Activated T-cell treated with anti-CD3 and anti-CD28 coated beads, Interleukin-2, amount 50 U/mL, for 72 hours (primary cell): ENCODE measurements at regions not wholly inside any gene's neighbourhood (a gene's known extent, or its start where the extent isn't known, plus 50 kb on each side); places are given as distances from the start of the nearest gene placed in this dataset.

Experiments
- ATAC-seq, 2 donors: fragments of 150-1000 bp; cut with Tn5 transposase; replicated peaks in 1 of 2; 2 replicates each; pipeline ENCODE4 v1.10.0; 2021; ENCODE audit warnings: moderate library complexity in 2 of 2, mild to moderate bottlenecking in 1 of 2
- DNase-seq, 2 donors: peaks; one replicate each; pipeline ENCODE4 v3.0.0; 2021 to 2022; ENCODE audit warnings: mixed read lengths in 1 of 2
- H3K27ac Mint-ChIP-seq: one replicate; pipeline ENCODE4 v1.8.0; 2022; ENCODE audit warnings: mild to moderate bottlenecking, moderate library complexity, mixed read lengths
- H3K27me3 Mint-ChIP-seq: one replicate; pipeline ENCODE4 v1.8.0; 2022; ENCODE audit warnings: low read depth, mixed read lengths
- H3K36me3 Mint-ChIP-seq, 2 donors: one replicate each; pipeline ENCODE4 v1.8.0; 2022; ENCODE audit warnings: mixed read lengths in 2 of 2, mild to moderate bottlenecking in 1 of 2; ENCODE audit not compliant: insufficient read depth in 2 of 2
- H3K4me1 Mint-ChIP-seq: one replicate; pipeline ENCODE4 v1.8.0; 2022; ENCODE audit warnings: low read depth, mixed read lengths
- H3K4me3 Mint-ChIP-seq, 2 donors: one replicate each; pipeline ENCODE4 v1.8.0; 2022; ENCODE audit warnings: mild to moderate bottlenecking in 2 of 2, mixed read lengths in 2 of 2, moderate library complexity in 2 of 2
- H3K9me3 Mint-ChIP-seq, 2 donors: one replicate each; pipeline ENCODE4 v1.8.0; 2022; ENCODE audit warnings: mixed read lengths in 2 of 2

DNA sequence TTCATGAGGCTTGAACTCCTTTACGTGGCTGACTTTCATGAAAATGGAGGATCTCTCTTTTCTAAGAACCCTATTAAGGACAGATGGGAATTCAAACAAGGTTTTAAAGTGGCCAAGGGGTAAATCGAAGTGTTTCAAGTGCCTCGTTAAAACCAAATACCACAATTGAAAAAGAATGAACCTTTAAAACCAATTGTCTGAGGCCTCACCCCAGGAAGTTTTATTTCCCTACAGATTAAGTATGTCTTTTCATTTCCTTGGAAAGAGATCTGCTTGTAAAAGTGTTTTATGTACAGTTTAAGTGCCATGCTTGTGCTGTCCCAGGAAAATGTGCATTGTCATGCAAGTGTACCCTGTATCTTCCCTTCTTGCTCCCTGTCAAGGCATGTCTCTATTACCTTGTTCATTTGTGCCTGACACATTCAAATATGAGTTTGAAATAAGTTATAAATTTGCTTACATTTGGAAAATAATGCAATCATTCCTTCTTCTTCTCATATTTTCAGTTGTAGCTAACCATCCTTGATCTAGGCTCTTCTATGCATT, 138.7 kb downstream of the ZPLD1 start:
- Mint-ChIP-seq H3K27me3 (no peaks in the 10 kb centered on the region), H3K27ac (no peak overlapping the region), H3K4me1 (no peaks in the 10 kb centered on the region), H3K9me3 (no peaks in the 10 kb centered on the region), H3K4me3 (no peak overlapping the region), H3K36me3 (no peaks in the 10 kb centered on the region)
- DNase-seq (no peak), ATAC-seq (no peak)

DNA sequence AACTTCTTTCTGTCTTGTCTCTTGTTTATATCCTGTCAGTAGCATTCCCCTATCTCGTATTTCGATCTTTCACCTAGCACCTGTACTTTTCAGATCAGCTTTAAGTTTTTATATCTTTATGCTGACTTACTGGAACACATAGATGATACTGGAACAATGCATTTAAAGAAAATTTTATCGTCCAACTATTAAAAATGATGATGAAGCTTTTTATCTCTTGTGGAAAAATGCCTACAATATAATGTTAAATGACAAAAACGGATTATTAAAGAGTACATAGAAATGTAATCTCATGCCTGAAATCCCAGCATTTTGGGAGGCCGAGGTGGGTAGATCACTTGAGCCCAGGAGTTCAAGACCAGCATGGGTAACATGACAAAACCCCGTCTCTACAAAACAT, 139.5 kb downstream of the ZPLD1 start:
- Mint-ChIP-seq H3K36me3 (no peaks in the 10 kb centered on the region), H3K4me3 (no peak overlapping the region), H3K9me3 (no peaks in the 10 kb centered on the region), H3K27ac (no peak overlapping the region), H3K4me1 (no peaks in the 10 kb centered on the region), H3K27me3 (no peaks in the 10 kb centered on the region)
- DNase-seq (no peak), ATAC-seq (no peak)

DNA sequence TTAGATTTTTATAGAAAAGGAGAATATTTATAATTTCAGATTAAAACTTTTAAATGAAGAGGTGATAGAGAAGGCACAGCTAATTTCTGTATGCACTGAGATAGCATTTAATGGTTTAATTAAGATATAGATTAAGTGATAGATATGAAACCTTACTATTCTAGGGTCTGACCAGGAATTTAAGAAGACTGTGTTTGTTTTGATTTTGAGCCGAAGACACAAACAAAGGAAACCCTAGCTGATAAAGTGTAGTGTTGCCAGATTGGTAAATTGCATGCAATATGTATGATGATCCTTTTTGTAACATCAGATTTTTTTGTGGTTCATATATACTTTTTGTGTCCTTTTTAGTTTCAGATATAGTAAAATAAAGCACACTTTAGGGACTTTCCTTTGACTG, 141.8 kb downstream of the ZPLD1 start:
- DNase-seq (no peak), ATAC-seq (no peak)
- Mint-ChIP-seq H3K4me1 (no peaks in the 10 kb centered on the region), H3K27me3 (no peaks in the 10 kb centered on the region), H3K27ac (no peak overlapping the region), H3K9me3 (no peaks in the 10 kb centered on the region), H3K4me3 (no peak overlapping the region), H3K36me3 (no peaks in the 10 kb centered on the region)

DNA sequence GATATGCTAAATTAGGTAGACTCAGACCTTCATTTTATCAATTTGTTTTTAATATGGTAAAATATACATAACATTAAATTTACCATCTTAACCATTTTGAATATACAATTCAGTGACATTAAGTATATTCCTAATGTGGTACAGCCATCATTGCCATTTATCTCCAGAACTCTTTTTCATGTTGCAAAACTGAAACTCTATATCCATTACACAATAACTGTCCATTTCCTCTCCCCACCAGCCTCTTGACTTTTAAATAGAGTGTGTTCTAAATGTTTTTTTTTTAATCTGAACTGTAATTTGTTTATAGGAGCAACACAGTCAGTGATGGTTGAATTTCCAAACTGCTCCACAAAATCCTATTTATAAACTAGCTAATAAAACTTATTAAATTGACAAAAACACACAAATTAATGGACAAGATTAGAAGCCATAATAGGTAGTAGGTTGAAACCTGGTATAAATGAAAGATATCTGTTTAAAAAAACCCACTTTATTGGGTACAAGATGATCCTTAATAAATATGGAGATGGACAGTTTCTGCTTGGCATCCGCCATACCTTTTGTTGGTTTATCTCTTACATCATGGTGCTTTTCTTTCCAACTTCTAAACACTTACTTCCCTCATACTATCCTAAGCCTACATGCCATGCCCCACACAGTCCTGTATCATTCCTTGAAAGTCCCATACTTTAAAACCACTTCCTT, 142.4 kb downstream of the ZPLD1 start:
- Mint-ChIP-seq H3K27ac (no peak overlapping the region), H3K9me3 (no peaks in the 10 kb centered on the region), H3K36me3 (no peaks in the 10 kb centered on the region), H3K4me1 (no peaks in the 10 kb centered on the region), H3K4me3 (no peak overlapping the region), H3K27me3 (no peaks in the 10 kb centered on the region)
- no peak for DNase-seq
- ATAC-seq, result no peak

DNA sequence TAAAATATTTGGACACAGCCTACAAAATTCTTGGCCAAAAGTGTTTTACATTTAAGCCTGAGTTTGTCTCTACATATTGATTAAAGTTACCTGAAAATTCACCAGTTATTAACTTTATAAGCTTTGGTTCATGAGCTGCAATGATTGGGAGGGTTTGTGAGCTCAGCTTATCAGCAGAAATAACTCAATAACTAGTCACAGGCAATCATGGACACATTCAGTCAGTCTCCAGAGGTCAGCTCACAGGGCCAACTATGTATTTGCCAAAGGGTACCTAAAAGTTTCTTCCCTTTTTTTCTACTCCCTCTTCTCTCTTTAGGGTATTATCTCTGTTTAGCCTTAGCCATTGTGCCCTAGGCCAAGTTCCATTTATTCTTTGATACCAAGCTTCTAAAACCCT, 145.9 kb downstream of the ZPLD1 start:
- Mint-ChIP-seq H3K9me3 (no peaks in the 10 kb centered on the region), H3K27ac (no peak overlapping the region), H3K4me3 (no peak overlapping the region), H3K4me1 (no peaks in the 10 kb centered on the region), H3K36me3 (no peaks in the 10 kb centered on the region), H3K27me3 (no peaks in the 10 kb centered on the region)
- ATAC-seq (no peak), DNase-seq (no peak)

DNA sequence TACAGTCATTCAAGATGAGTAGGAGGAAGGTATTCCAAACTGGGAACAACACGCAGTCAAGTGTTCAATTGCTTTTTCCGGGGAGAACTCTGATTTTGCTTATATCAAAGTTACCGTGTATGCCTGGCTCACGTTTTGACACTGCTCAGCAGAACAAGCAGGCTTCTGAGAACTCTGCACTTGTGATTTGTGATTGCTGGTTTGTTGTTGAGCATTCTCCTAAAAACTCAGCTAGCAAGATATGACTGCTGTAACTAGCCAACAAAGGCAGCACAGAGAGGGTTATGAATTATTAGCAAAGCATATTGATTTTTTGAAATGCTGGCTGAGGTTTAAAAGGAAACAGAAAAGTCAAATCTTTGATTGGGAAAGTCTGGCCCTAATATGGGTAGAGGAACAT, 151.7 kb downstream of the ZPLD1 start:
- DNase-seq (no peak), ATAC-seq (no peak)
- no peak overlapping the region for H3K27ac Mint-ChIP-seq
- H3K4me1 Mint-ChIP-seq, result no peaks in the 10 kb centered on the region
- no peak overlapping the region for H3K4me3 Mint-ChIP-seq
- H3K27me3 Mint-ChIP-seq, result no peaks in the 10 kb centered on the region
- H3K9me3 Mint-ChIP-seq, result no peaks in the 10 kb centered on the region
- no peaks in the 10 kb centered on the region for H3K36me3 Mint-ChIP-seq

DNA sequence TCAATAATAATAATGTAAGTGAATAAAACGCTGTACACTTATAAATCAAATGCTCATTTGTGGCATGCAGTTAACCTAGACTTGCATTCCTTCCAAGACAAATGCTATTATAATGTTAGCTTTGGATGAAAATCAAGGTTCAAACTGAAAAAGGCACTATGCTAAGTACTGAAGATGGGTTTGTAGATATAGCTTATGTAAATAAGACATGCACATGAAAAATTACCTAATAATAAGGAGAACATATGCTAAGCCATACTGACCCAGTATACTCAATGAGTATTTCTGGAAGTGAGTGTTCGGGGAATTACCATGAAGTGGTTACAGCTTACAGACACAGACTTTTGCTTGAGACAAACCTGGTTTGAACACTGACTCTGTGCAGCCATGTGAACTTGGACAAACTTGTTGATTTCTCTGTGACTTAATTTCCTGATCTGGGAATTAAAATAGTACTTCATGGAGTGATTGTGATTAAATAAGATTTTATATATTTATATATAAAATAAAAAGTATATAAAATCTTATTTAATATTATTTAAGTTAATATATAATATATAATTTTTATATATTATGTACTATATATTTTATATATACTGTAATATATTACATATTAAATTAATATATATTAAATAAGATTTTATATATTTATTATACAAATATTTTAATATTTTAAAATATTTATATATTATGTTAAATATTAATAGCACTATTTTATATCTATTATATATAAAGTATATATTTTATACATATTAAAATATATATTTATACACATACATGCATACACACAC, 159.2 kb downstream of the ZPLD1 start:
- Mint-ChIP-seq H3K4me1 (no peaks in the 10 kb centered on the region), H3K27me3 (no peaks in the 10 kb centered on the region), H3K36me3 (no peaks in the 10 kb centered on the region), H3K27ac (no peak overlapping the region), H3K9me3 (peaks cover 2 to 5% of the 10 kb centered on the region in 2 donors), H3K4me3 (no peak overlapping the region)
- no peak for DNase-seq
- ATAC-seq, result no peak

DNA sequence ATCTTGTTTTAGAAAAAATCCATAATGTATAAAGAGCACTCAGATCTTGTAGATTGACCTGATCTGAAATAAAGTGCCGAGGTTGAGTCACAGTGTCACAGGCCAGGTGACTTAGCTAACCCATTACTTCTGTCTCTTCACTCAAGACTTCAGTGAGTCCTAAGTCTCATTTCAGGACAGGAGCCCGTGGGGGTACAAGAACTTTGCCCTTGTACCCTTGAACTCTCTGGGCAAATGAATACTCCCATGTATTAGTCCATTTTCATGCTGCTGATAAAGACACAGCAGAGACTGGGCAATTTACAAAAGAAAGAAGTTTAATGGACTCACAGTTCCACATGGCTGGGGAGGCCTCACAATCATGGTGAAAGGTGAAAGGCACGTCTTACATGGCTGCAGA, 160.2 kb downstream of the ZPLD1 start:
- DNase-seq (no peak), ATAC-seq (no peak)
- Mint-ChIP-seq H3K4me3 (no peak overlapping the region), H3K27me3 (no peaks in the 10 kb centered on the region), H3K27ac (no peak overlapping the region), H3K36me3 (no peaks in the 10 kb centered on the region), H3K4me1 (no peaks in the 10 kb centered on the region), H3K9me3 (peaks cover 2 to 5% of the 10 kb centered on the region in 2 donors)

DNA sequence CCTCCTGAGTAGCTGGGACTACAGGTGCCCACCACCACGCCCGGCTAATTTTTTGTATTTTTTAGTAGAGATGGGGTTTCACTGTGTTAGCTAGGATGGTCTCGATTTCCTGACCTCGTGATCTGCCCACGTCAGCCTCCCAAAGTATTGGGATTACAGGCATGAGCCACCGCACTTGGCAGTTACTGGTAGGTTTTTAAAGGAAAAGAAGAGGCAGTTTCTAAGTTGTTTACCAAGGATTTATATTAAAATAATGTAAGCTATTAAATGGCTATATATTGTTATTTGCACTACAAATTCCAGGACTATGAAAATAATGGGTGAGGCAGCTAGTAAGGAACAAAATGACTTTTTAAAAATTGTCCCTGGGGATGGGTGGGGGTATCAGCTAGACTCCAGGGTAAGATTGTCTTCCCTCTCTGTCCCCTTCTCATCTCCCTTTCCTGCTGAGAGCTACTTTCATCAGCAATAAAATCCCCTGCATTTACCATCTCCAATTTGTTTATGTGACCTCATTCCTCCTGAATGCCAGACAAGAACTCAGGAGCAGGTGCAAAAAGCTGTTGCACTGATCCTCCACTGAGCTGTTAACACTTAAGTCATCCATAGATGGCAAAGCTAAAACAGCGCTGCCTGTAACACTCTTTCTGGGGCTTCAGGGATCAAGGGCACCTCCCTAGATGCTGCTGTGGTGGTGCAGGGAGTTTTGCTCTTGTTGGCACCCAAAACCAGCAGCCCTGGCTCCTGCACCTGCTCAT, 165.2 kb downstream of the ZPLD1 start:
- no peak overlapping the region for H3K27ac Mint-ChIP-seq
- DNase-seq (no peak), ATAC-seq (no peak)
- H3K9me3 Mint-ChIP-seq, result peaks cover 0 to 2% of the 10 kb centered on the region in 2 donors
- no peak overlapping the region for H3K4me3 Mint-ChIP-seq
- H3K4me1 Mint-ChIP-seq, result no peaks in the 10 kb centered on the region
- no peaks in the 10 kb centered on the region for H3K27me3 Mint-ChIP-seq
- H3K36me3 Mint-ChIP-seq, result no peaks in the 10 kb centered on the region

DNA sequence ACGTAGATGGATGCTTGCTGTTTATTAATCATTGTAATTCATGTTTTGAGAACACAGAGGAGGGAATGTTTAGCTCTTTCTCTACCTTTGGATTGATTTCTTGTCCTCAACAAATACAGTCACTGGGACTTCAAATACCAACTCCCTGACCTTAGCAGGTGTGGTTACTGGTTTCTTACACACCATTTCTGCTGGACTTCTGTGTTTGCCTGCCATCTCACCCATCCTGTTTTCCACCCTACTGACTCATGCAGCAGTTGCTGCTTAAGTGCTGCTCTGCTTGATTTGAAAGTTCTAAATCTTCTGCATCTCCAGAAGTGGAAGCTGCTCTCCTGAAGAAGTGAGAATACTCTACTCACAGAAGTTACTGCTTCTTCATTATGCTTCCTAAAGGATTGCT, 170.3 kb downstream of the ZPLD1 start:
- Mint-ChIP-seq H3K27ac (no peak overlapping the region), H3K4me3 (no peak overlapping the region), H3K27me3 (peaks cover 10% of the 10 kb centered on the region), H3K36me3 (no peaks in the 10 kb centered on the region), H3K9me3 (no peaks in the 10 kb centered on the region), H3K4me1 (no peaks in the 10 kb centered on the region)
- DNase-seq, result no peak
- ATAC-seq, result no peak

DNA sequence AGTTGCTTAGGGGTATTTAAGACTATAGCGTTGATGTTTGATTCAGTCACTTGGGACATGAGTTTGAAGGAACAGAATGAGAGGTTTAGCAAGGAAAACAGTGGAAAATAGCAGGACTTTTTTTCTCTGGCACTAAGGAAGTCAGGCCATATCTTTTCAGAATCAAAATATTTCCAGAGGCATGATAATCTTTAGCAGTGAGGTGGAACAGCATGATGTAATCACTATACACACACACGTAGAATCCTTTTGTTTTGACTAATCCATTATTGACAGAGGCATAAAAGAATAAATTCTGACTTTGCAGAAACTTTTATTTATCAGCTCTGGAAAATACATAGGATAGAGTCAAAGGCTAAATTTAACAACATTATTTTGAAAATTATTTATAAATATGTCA, 174.1 kb downstream of the ZPLD1 start:
- H3K27me3 Mint-ChIP-seq, result peaks cover 10% of the 10 kb centered on the region
- no peak for DNase-seq
- no peak for ATAC-seq
- H3K9me3 Mint-ChIP-seq, result no peaks in the 10 kb centered on the region
- H3K4me1 Mint-ChIP-seq, result no peaks in the 10 kb centered on the region
- no peak overlapping the region for H3K4me3 Mint-ChIP-seq
- H3K27ac Mint-ChIP-seq, result no peak overlapping the region
- no peaks in the 10 kb centered on the region for H3K36me3 Mint-ChIP-seq

DNA sequence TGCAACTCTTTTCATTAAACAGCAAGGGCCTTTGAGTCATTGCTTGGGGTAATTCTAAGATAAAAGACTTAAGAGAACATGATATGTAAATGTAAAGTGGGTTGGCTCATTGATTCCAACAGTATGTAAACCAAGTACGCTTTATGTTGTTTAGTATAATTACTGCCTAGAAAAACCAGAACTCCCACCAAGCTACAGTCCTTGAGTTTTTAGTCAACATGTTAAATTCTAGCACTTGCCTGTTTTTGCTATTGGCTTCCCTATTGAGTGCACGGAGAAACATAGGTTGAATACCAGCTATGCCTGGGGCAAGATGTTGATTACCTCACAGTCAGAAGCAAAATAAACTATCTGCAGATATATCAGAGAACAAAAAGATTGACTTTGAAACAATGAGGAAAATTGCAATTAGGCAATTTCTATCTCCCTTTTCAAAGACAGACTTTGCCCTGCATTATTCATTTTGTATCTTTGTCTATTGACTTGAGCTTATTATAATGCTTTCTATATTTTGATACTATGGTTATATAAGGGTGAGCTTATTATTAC, 179.3 kb downstream of the ZPLD1 start:
- Mint-ChIP-seq H3K36me3 (no peaks in the 10 kb centered on the region), H3K4me3 (no peak overlapping the region), H3K27me3 (no peaks in the 10 kb centered on the region), H3K9me3 (no peaks in the 10 kb centered on the region), H3K4me1 (no peaks in the 10 kb centered on the region), H3K27ac (no peak overlapping the region)
- DNase-seq, result no peak
- no peak for ATAC-seq

DNA sequence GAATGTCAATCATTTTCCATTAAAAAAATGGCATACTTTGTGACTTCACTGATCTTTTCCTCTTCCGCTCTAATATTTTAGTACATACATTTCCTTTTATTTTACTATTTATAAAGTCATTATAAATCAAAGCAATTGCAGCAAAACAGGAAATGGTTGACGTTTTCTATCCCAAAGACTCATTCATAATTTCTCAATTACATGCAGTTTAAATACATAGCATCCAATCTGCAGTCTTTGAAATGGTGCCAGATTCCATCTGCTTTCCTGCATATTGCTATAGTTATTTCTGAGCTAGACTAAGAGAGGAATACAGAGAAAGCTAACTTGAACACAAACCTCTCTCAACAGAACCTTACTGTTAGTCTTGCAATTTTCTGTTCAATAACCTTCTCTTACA, 179.8 kb downstream of the ZPLD1 start:
- ATAC-seq (no peak), DNase-seq (no peak)
- Mint-ChIP-seq H3K27me3 (no peaks in the 10 kb centered on the region), H3K4me1 (no peaks in the 10 kb centered on the region), H3K36me3 (no peaks in the 10 kb centered on the region), H3K4me3 (no peak overlapping the region), H3K27ac (no peak overlapping the region), H3K9me3 (no peaks in the 10 kb centered on the region)
